CD14-positive monocyte (primary cell): ENCODE measurements at regions not wholly inside any gene's neighbourhood (a gene's known extent, or its start where the extent isn't known, plus 50 kb on each side); places are given as distances from the start of the nearest gene placed in this dataset.

Experiments used
- DNase-seq, 3 donors: peaks; one replicate each; pipeline ENCODE4 v3.0.0-alpha.2; 2011 to 2022
- H2AFZ ChIP-seq: 2 replicates; pipeline ENCODE4 v1.6.0; 2012; ENCODE audit warnings: mild to moderate bottlenecking, low read depth, low read length, inconsistent platforms; ENCODE audit not compliant: insufficient read depth, poor library complexity, severe bottlenecking
- H3K27ac ChIP-seq, 2 donors: 1 replicate in 1 of 2; 2 replicates in 1 of 2; pipeline ENCODE4 v1.5.1; 2012 to 2013; ENCODE audit warnings: low read length in 2 of 2, control low read depth in 1 of 2, inconsistent platforms in 1 of 2, low read depth in 1 of 2, mild to moderate bottlenecking in 1 of 2
- H3K27me3 ChIP-seq, 2 donors: one replicate each; pipeline versions ENCODE4 v1.6.0 to v1.6.1; 2011 to 2013; ENCODE audit warnings: low read length in 2 of 2; ENCODE audit not compliant: control insufficient read depth in 2 of 2, insufficient read depth in 2 of 2
- H3K36me3 ChIP-seq, 2 donors: replicated peaks in 1 of 2; 1 replicate in 1 of 2; 2 replicates in 1 of 2; pipeline versions ENCODE4 v1.5.1 to v1.6.1; 2012 to 2013; ENCODE audit warnings: low read length in 2 of 2, control low read depth in 1 of 2, inconsistent platforms in 1 of 2, mild to moderate bottlenecking in 1 of 2; ENCODE audit not compliant: insufficient read depth in 2 of 2, control insufficient read depth in 1 of 2
- H3K4me1 ChIP-seq, 2 donors: 1 replicate in 1 of 2; 2 replicates in 1 of 2; pipeline versions ENCODE4 v1.5.1 to v1.6.1; 2012 to 2013; ENCODE audit warnings: low read length in 2 of 2, control low read depth in 1 of 2, inconsistent platforms in 1 of 2, mild to moderate bottlenecking in 1 of 2, moderate library complexity in 1 of 2; ENCODE audit not compliant: insufficient read depth in 2 of 2, control insufficient read depth in 1 of 2
- H3K4me2 ChIP-seq: replicated peaks from 2 replicates; pipeline ENCODE3; 2012; ENCODE audit warnings: low read length, moderate library complexity, mild to moderate bottlenecking; ENCODE audit not compliant: poor library complexity, severe bottlenecking; ENCODE audit errors: extremely low read depth
- H3K4me3 ChIP-seq, 3 experiments: fragments of 200-600 bp in 1 of 3; sonication (generic) in 1 of 3; replicated peaks in 1 of 3; 1 replicate in 2 of 3; 2 replicates in 1 of 3; pipeline ENCODE4 v1.5.1; 2011 to 2013; ENCODE audit warnings: low read length in 3 of 3, mild to moderate bottlenecking in 3 of 3, control low read depth in 2 of 3, low read depth in 2 of 3, inconsistent platforms in 1 of 3, moderate library complexity in 1 of 3
- H3K79me2 ChIP-seq: 2 replicates; pipeline ENCODE4 v1.6.0; 2012; ENCODE audit warnings: mild to moderate bottlenecking, control low read depth, inconsistent platforms, low read length, moderate library complexity; ENCODE audit not compliant: insufficient read depth
- H3K9ac ChIP-seq: 2 replicates; pipeline ENCODE4 v1.6.0; 2017; ENCODE audit warnings: low read length, mild to moderate bottlenecking; ENCODE audit not compliant: insufficient read depth, poor library complexity, severe bottlenecking
- H3K9me3 ChIP-seq, 2 donors: replicated peaks in 1 of 2; 1 replicate in 1 of 2; 2 replicates in 1 of 2; pipeline versions ENCODE4 v1.5.1 to v1.6.1; 2012 to 2013; ENCODE audit warnings: low read length in 2 of 2, control low read depth in 1 of 2; ENCODE audit not compliant: control insufficient read depth in 1 of 2, insufficient read depth in 1 of 2
- H4K20me1 ChIP-seq: 2 replicates; pipeline ENCODE4 v1.6.0; 2012; ENCODE audit warnings: mild to moderate bottlenecking, low read length, control low read depth, moderate library complexity; ENCODE audit not compliant: insufficient read depth
- H3K27ac Mint-ChIP-seq, 7 donors: one replicate each; pipeline ENCODE4 v1.8.0; 2020; ENCODE audit warnings: mild to moderate bottlenecking in 7 of 7, mixed read lengths in 7 of 7, moderate library complexity in 6 of 7, inconsistent platforms in 2 of 7
- H3K27me3 Mint-ChIP-seq, 3 donors: one replicate each; pipeline ENCODE4 v1.8.0; 2021 to 2022; ENCODE audit warnings: low read depth in 3 of 3, mild to moderate bottlenecking in 3 of 3, mixed read lengths in 3 of 3, moderate library complexity in 3 of 3, inconsistent platforms in 1 of 3
- H3K36me3 Mint-ChIP-seq, 2 donors: one replicate each; pipeline ENCODE4 v1.8.0; 2020; ENCODE audit warnings: mixed read lengths in 2 of 2, inconsistent platforms in 1 of 2, mild to moderate bottlenecking in 1 of 2
- H3K4me1 Mint-ChIP-seq: one replicate; pipeline ENCODE4 v1.8.0; 2020; ENCODE audit warnings: mild to moderate bottlenecking, mixed read lengths
- H3K4me3 Mint-ChIP-seq, 2 donors: one replicate each; pipeline ENCODE4 v1.8.0; 2020; ENCODE audit warnings: mild to moderate bottlenecking in 2 of 2, mixed read lengths in 2 of 2, moderate library complexity in 1 of 2
- H3K9me3 Mint-ChIP-seq, 7 donors: one replicate each; pipeline ENCODE4 v1.8.0; 2020 to 2022; ENCODE audit warnings: mixed read lengths in 7 of 7, mild to moderate bottlenecking in 6 of 7, moderate library complexity in 6 of 7, inconsistent platforms in 2 of 7
- CTCF ChIP-seq: fragments of 200-600 bp; IDR thresholded peaks from one replicate; pipeline ENCODE4 v1.8.0; 2022; ENCODE audit warnings: antibody characterized with exemption, mild to moderate bottlenecking
- WGBS: methylation state at CpG from one replicate; pipeline ENCODE4 v1.1.5; 2013; ENCODE audit warnings: missing lambda C conversion rate; ENCODE audit not compliant: insufficient coverage; 5-methylcytosine and 5-hydroxymethylcytosine counted together
- intact Hi-C, 2 donors: fragments of 100-400 bp; cut with micrococcal nuclease; formaldehyde crosslinking; loops; one replicate each; pipeline versions ENCODE4 v1.15.0 to v1.15.1; 2023

GRCh38 chr17:13996276-13996675 lies 73.0 kb upstream of the COX10 start:
- no peak overlapping the region for H3K9ac ChIP-seq
- H3K79me2 ChIP-seq, result no peaks in the 10 kb centered on the region
- H3K27ac ChIP-seq, result no peak overlapping the region
- H2AFZ ChIP-seq, result no peak overlapping the region
- no peak overlapping the region for H3K4me3 ChIP-seq
- no peaks in the 10 kb centered on the region for H3K27me3 ChIP-seq
- H3K4me1 ChIP-seq, result no peaks in the 10 kb centered on the region
- no peak overlapping the region for H3K4me3 Mint-ChIP-seq
- intact Hi-C loops, result no loop called here
- DNase-seq, result no peak
- TF ChIP-seq CTCF, result no peak
- no peaks in the 10 kb centered on the region for H4K20me1 ChIP-seq
- H3K4me1 Mint-ChIP-seq, result no peaks in the 10 kb centered on the region
- H3K27me3 Mint-ChIP-seq, result peaks cover 0 to 2% (median 0%) of the 10 kb centered on the region in 3 donors
- H3K27ac Mint-ChIP-seq, result no peak overlapping the region
- H3K36me3 Mint-ChIP-seq, result no peaks in the 10 kb centered on the region
- H3K9me3 ChIP-seq, result no peaks in the 10 kb centered on the region
- peaks cover 0 to 11% (median 2%) of the 10 kb centered on the region in 7 donors for H3K9me3 Mint-ChIP-seq
- H3K36me3 ChIP-seq, result no peaks in the 10 kb centered on the region
- 80% methylated on average over 2 of the region's 7 CpGs for WGBS
- no peak overlapping the region for H3K4me2 ChIP-seq

- no peak overlapping the region for H3K27ac Mint-ChIP-seq
- Histone ChIP-seq H3K79me2 (no peaks in the 10 kb centered on the region), H4K20me1 (no peaks in the 10 kb centered on the region), H3K36me3 (no peaks in the 10 kb centered on the region), H2AFZ (no peak overlapping the region), H3K4me2 (no peak overlapping the region), H3K27me3 (no peaks in the 10 kb centered on the region), H3K9me3 (no peaks in the 10 kb centered on the region), H3K9ac (no peak overlapping the region), H3K4me3 (no peak overlapping the region), H3K4me1 (no peaks in the 10 kb centered on the region), H3K27ac (no peak overlapping the region)
- no peak for DNase-seq
- no peak overlapping the region for H3K4me3 Mint-ChIP-seq
- peaks cover 0 to 2% (median 0%) of the 10 kb centered on the region in 3 donors for H3K27me3 Mint-ChIP-seq
- H3K36me3 Mint-ChIP-seq, result no peaks in the 10 kb centered on the region
- H3K9me3 Mint-ChIP-seq, result peaks cover 0 to 11% (median 2%) of the 10 kb centered on the region in 7 donors
- intact Hi-C loops, result no loop called here
- TF ChIP-seq CTCF, result no peak
- H3K4me1 Mint-ChIP-seq, result no peaks in the 10 kb centered on the region
- WGBS, result 83% methylated on average over 1 of the region's 3 CpGs
Measured at GRCh38 chr17:13996748-13997147, 72.6 kb upstream of the COX10 start.
